GM12891 (cell line): ENCODE measurements at regions not wholly inside any gene's neighbourhood (a gene's known extent, or its start where the extent isn't known, plus 50 kb on each side); places are given as distances from the start of the nearest gene placed in this dataset.

Source experiments
- POLR2A ChIP-seq: IDR thresholded peaks from 2 replicates; pipeline ENCODE4 v1.6.1; 2011; ENCODE audit warnings: low read depth, low read length, control low read depth
- POLR2AphosphoS5 ChIP-seq: IDR thresholded peaks from 2 replicates; pipeline ENCODE4 v1.6.1; 2011; ENCODE audit warnings: low read depth, low read length, control low read depth
- POU2F2 ChIP-seq: IDR thresholded peaks from 2 replicates; pipeline ENCODE4 v1.6.1; 2011; ENCODE audit warnings: low read depth, mild to moderate bottlenecking, control low read depth, low read length, moderate library complexity
- SPI1 ChIP-seq: IDR thresholded peaks from 2 replicates; pipeline ENCODE4 v1.6.1; 2011; ENCODE audit warnings: low read depth, low read length, control low read depth
- TAF1 ChIP-seq: IDR thresholded peaks from 2 replicates; pipeline ENCODE4 v1.6.1; 2011; ENCODE audit warnings: low read depth, low read length, control low read depth

DNA sequence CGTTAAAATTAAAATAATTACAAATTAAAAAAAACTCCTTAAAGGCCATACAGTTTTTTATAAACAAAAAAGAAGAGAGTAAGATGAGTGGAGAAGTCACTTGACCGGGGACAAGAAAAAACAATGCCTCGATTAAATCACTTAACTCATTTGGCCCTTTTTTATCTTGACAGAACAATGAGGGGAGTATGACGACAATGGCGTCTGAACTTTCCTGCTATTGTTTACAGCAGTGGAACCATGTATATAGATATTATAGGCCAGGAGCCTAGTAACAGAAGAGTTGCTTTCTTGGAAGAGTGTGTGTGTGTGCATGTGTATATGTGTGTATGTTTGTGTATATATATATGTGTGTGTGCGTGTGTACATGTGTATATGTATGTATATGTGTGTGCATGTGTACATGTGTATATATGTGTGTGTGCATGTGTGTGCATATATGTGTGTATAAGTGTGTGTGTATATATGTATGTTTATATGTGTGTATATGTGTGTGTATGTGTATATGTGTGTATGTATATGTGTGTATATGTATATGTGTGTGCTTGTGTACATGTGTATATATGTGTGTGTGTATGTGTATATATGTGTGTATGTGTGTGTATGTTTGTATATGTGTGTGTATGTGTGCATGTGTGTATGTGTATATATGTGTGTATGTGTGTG, 153.4 kb upstream of the FAT1 start:
- TF ChIP-seq POLR2AphosphoS5 (no peak), POLR2A (no peak), POU2F2 (no peak), SPI1 (no peak), TAF1 (no peak)
